Right lobe of liver (tissue), 6 donors: ENCODE measurements at regions not wholly inside any gene's neighbourhood (a gene's known extent, or its start where the extent isn't known, plus 50 kb on each side); places are given as distances from the start of the nearest gene placed in this dataset.

Experiments used
- ATAC-seq, 4 donors: fragments of 200-7000 bp; cut with Tn5 transposase; one replicate each; pipeline ENCODE4 v1.9.1; 2020; ENCODE audit warnings: mild to moderate bottlenecking in 4 of 4, moderate library complexity in 4 of 4
- DNase-seq, 3 donors: peaks; one replicate each; pipeline ENCODE4 v3.0.0-alpha.2; 2020
- H3K27ac ChIP-seq, 3 donors: fragments of 200-600 bp; one replicate each; pipeline ENCODE4 v1.8.0; 2022
- H3K27me3 ChIP-seq, 2 donors: fragments of 200-600 bp; one replicate each; pipeline ENCODE4 v1.8.0; 2022
- H3K36me3 ChIP-seq, 4 donors: fragments of 200-600 bp; sonication (generic) in 1 of 4; one replicate each; pipeline versions ENCODE4 v1.5.1 to v1.8.0; 2017 to 2022; ENCODE audit warnings: control low read depth in 1 of 4
- H3K4me1 ChIP-seq, 4 donors: fragments of 200-600 bp; sonication (generic) in 1 of 4; one replicate each; pipeline versions ENCODE4 v1.5.1 to v1.8.0; 2017 to 2022; ENCODE audit warnings: control low read depth in 1 of 4
- H3K4me3 ChIP-seq, 3 donors: fragments of 200-600 bp; one replicate each; pipeline ENCODE4 v1.8.0; 2022
- H3K9me3 ChIP-seq, 4 donors: fragments of 200-600 bp; sonication (generic) in 1 of 4; one replicate each; pipeline versions ENCODE4 v1.5.1 to v1.8.0; 2017 to 2022; ENCODE audit warnings: control low read depth in 1 of 4
- POLR2A ChIP-seq: fragments of 450-650 bp; IDR thresholded peaks from one replicate; pipeline ENCODE4 v1.6.1; 2017; ENCODE audit warnings: antibody characterized with exemption, mild to moderate bottlenecking
- WGBS: methylation state at CpG from one replicate; pipeline ENCODE4 v1.1.6; 2018; ENCODE audit warnings: low coverage, low lambda C conversion rate; ENCODE audit not compliant: insufficient coverage; ENCODE audit errors: missing lambda C conversion rate; 5-methylcytosine and 5-hydroxymethylcytosine counted together
- intact Hi-C, 2 donors: fragments of 100-400 bp; cut with DNase I; formaldehyde crosslinking; loops; one replicate each; pipeline versions ENCODE4 v1.11.2 to v1.14.1; 2022
- TF ChIP-seq, protein P1 (sequence below), 4 donors: fragments of 200-600 bp in 3 of 4; fragments of 450-650 bp in 1 of 4; IDR thresholded peaks; one replicate each; pipeline versions ENCODE4 v1.5.1 to v1.8.0; 2016 to 2022; ENCODE audit warnings: antibody characterized with exemption in 4 of 4, mild to moderate bottlenecking in 2 of 4
- donor health status: DM: no; HTN: yes; CAD: no.
- donor health status: DM: no; HTN: no; CAD: no.
- donor health status: DM: no; HTN: no; CAD: no.
- donor health status: DM: no; HTN: yes; CAD: no.
- donor health status: DM: no; HTN: yes; CAD: no.

DNA sequence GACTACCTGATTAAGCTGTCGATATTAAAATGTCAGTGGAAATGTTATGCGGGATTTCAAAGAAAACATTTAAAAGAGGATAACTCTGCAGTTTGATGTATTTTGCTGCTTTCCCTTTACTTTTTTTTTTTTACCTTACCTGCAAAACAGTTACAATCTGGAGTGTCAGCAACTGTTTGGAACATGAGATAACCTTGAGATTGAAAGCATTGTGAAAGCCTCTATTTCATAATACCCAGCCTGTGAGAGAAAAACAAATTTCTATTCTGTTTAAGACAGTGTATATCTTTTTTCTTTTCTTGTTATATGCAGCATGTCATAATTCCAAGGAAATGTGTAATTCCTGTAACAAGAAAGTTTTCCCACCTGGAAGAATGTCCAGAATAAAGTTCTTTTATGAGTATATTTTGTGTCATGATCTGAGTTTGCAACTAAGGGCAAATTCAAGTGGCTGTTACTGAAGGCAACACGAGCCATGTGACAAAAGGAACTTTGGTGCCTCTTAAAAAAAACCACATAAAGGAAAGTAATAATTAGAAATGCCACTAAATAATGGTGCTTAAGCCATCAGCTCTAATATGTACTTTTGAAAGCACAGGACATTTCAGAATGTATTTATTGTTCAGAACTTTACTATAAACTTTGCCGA lies 297.0 kb upstream of the DSEL start:
- Histone ChIP-seq H3K27me3 (no peaks in the 10 kb centered on the region), H3K4me3 (no peak overlapping the region), H3K27ac (peak overlapping the region in 2 of 3 donors; percentile 6 to 17), H3K4me1 (peaks cover 0 to 4% (median 0%) of the 10 kb centered on the region in 4 donors), H3K36me3 (no peaks in the 10 kb centered on the region), H3K9me3 (no peaks in the 10 kb centered on the region)
- intact Hi-C loops, result no loop called here
- no peak for DNase-seq
- ATAC-seq, result peak; percentile 81 to 93 (median 84)
- no peak for TF ChIP-seq POLR2A
- TF ChIP-seq, protein P1, sequence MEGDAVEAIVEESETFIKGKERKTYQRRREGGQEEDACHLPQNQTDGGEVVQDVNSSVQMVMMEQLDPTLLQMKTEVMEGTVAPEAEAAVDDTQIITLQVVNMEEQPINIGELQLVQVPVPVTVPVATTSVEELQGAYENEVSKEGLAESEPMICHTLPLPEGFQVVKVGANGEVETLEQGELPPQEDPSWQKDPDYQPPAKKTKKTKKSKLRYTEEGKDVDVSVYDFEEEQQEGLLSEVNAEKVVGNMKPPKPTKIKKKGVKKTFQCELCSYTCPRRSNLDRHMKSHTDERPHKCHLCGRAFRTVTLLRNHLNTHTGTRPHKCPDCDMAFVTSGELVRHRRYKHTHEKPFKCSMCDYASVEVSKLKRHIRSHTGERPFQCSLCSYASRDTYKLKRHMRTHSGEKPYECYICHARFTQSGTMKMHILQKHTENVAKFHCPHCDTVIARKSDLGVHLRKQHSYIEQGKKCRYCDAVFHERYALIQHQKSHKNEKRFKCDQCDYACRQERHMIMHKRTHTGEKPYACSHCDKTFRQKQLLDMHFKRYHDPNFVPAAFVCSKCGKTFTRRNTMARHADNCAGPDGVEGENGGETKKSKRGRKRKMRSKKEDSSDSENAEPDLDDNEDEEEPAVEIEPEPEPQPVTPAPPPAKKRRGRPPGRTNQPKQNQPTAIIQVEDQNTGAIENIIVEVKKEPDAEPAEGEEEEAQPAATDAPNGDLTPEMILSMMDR (IDR thresholded peaks at IDR 0.05), result no peak
- 39% methylated on average over 4 of the region's 4 CpGs for WGBS

DNA sequence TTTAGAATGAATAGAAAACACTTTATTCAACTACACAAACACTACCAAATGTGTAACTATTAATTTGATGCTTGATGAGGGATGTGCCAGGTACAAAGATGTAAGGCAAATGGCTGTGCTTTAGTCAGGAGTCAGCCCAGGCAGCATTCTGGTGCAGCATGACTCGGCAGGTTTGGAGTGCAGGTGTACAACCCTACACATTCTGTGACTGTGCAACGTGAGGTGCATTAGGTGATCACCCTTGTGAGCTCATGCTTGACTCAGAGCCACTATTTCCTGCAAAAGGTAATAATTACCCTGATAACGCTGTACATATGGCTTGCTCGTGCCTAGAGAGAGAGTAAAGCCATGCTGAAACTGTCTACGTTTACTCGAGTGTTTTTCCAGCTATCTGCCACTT lies 288.7 kb upstream of the DSEL start:
- intact Hi-C loops, result no loop called here
- Histone ChIP-seq H3K27ac (no peak overlapping the region), H3K27me3 (no peaks in the 10 kb centered on the region), H3K4me3 (no peak overlapping the region), H3K9me3 (no peaks in the 10 kb centered on the region), H3K4me1 (no peaks in the 10 kb centered on the region), H3K36me3 (no peaks in the 10 kb centered on the region)
- TF ChIP-seq POLR2A, result no peak
- TF ChIP-seq, protein P1 (IDR thresholded peaks at IDR 0.05), result no peak
- no peak for ATAC-seq
- no peak for DNase-seq
- WGBS, result 72% methylated on average over 4 of the region's 6 CpGs

DNA sequence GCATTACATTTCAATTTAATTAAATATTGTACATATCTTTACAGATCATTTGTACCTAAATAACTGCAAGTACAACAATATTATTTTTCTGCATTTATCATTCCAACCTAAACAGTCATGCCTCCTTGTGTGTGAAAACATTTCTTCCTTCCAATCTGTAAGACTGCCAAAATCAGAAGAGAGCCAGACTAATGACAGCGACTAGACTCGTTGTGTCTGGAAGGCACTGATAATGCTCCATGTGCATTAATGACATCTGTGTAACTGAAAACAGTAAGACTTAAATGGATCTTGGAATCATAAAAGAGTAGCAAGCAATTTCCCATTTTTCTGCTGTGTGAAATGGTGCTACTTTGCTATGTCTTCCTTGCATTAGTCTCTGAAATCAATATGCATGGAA lies 278.0 kb upstream of the DSEL start:
- no peak for TF ChIP-seq POLR2A
- TF ChIP-seq, protein P1 (IDR thresholded peaks at IDR 0.05), result no peak
- WGBS, result 64% methylated on average over 2 of the region's 2 CpGs
- Histone ChIP-seq H3K27ac (no peak overlapping the region), H3K4me3 (no peak overlapping the region), H3K9me3 (no peaks in the 10 kb centered on the region), H3K27me3 (no peaks in the 10 kb centered on the region), H3K4me1 (no peaks in the 10 kb centered on the region), H3K36me3 (no peaks in the 10 kb centered on the region)
- no peak for ATAC-seq
- intact Hi-C loops, result no loop called here
- DNase-seq, result no peak

DNA sequence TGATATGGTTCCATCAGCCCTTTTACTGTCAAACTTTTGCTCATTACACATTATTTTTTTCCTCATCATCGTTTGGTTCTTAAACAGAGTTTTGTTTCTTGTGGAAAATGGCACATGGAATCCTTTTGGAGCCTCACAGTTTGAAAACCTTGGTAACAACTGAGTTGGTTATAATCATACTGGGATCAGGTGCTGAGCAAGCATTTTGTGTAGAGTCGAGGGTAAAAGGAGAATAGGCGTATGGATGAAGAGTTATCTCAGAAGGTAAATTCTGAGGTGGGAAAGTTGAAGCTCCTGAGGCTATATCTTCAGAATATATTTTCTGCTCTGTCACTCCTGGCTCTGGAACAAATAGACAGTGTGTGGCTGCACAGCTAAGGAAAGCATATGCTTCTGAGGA lies 274.0 kb upstream of the DSEL start:
- TF ChIP-seq POLR2A, result no peak
- TF ChIP-seq, protein P1 (IDR thresholded peaks at IDR 0.05), result no peak
- Histone ChIP-seq H3K36me3 (no peaks in the 10 kb centered on the region), H3K4me1 (no peaks in the 10 kb centered on the region), H3K4me3 (no peak overlapping the region), H3K9me3 (no peaks in the 10 kb centered on the region), H3K27ac (no peak overlapping the region), H3K27me3 (no peaks in the 10 kb centered on the region)
- ATAC-seq (no peak), DNase-seq (no peak)
- intact Hi-C loops, result no loop called here
- WGBS, result 58% methylated on average over 3 of the region's 3 CpGs

DNA sequence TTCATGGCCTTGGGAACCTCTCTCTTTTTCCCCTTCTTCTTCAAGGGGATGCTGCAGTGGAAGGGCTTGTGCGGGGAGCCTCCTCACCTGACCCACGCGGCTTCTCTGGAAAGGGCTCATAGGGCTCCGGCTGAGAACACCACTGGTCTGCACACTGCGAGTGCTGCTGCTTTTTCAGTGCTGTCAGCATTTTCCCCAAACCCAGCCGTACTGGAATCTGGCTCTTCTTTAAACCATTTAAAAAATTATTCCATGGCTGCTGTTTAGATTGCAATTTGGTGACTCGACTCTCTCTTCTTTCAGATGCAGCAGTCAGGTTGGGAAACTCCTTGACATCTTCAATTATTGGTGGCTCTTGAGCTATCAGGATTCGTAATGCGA lies 272.6 kb upstream of the DSEL start:
- no peak for DNase-seq
- Histone ChIP-seq H3K9me3 (no peaks in the 10 kb centered on the region), H3K27me3 (no peaks in the 10 kb centered on the region), H3K36me3 (no peaks in the 10 kb centered on the region), H3K27ac (no peak overlapping the region), H3K4me1 (no peaks in the 10 kb centered on the region), H3K4me3 (no peak overlapping the region)
- 60% methylated on average over 7 of the region's 9 CpGs for WGBS
- intact Hi-C loops, result no loop called here
- TF ChIP-seq, protein P1 (IDR thresholded peaks at IDR 0.05), result no peak
- TF ChIP-seq POLR2A, result no peak
- ATAC-seq, result no peak
